Thyroid gland (tissue), 4 donors: ENCODE measurements at regions not wholly inside any gene's neighbourhood (a gene's known extent, or its start where the extent isn't known, plus 50 kb on each side); places are given as distances from the start of the nearest gene placed in this dataset.

ENCODE experiments used
- DNase-seq, 2 donors: peaks; one replicate each; pipeline ENCODE4 v3.0.0-alpha.2; 2019
- H3K27ac ChIP-seq, 3 donors: fragments of 200-600 bp; sonication (generic); 1 replicate in 2 of 3; 2 replicates in 1 of 3; pipeline ENCODE4 v1.5.1; 2016 to 2019; ENCODE audit warnings: mild to moderate bottlenecking in 1 of 3, moderate library complexity in 1 of 3
- H3K27me3 ChIP-seq: fragments of 200-600 bp; sonication (generic); one replicate; pipeline ENCODE4 v1.5.1; 2019
- H3K36me3 ChIP-seq, 2 donors: fragments of 200-600 bp; sonication (generic); one replicate each; pipeline ENCODE4 v1.5.1; 2016 to 2019
- H3K4me1 ChIP-seq, 2 donors: fragments of 200-600 bp; sonication (generic); one replicate each; pipeline ENCODE4 v1.5.1; 2017 to 2019
- H3K4me3 ChIP-seq, 3 donors: fragments of 200-600 bp; sonication (generic); replicated peaks in 1 of 3; 1 replicate in 2 of 3; 2 replicates in 1 of 3; pipeline ENCODE4 v1.5.1; 2016; ENCODE audit warnings: mild to moderate bottlenecking in 1 of 3
- H3K9me3 ChIP-seq: fragments of 200-600 bp; sonication (generic); one replicate; pipeline ENCODE4 v1.5.1; 2017
- CTCF ChIP-seq, 6 experiments: fragments of 200-600 bp in 3 of 6; fragments of 450-650 bp in 3 of 6; sonication (generic) in 3 of 6; IDR thresholded peaks; one replicate each; pipeline ENCODE4 v1.5.1; 2016 to 2019; ENCODE audit warnings: antibody characterized with exemption in 6 of 6, mild to moderate bottlenecking in 2 of 6, inconsistent platforms in 1 of 6, moderate library complexity in 1 of 6
- POLR2A ChIP-seq, 2 donors: fragments of 450-650 bp; IDR thresholded peaks; one replicate each; pipeline ENCODE4 v1.6.1; 2017; ENCODE audit warnings: antibody characterized with exemption in 2 of 2, mild to moderate bottlenecking in 2 of 2, moderate library complexity in 1 of 2
- WGBS, 2 donors: methylation state at CpG; one replicate each; pipeline ENCODE4 v1.1.5; 2017; 5-methylcytosine and 5-hydroxymethylcytosine counted together
- intact Hi-C: fragments of 100-400 bp; cut with DNase I; formaldehyde crosslinking; loops from one replicate; pipeline ENCODE4 v1.15.1; 2023

GRCh38 chr10:65796472-65796871, 1129.4 kb upstream of the LRRTM3 start:
- H3K4me3 ChIP-seq: no peak overlapping the region
- no peak overlapping the region for H3K27ac ChIP-seq
- H3K9me3 ChIP-seq: no peaks in the 10 kb centered on the region
- H3K36me3 ChIP-seq: no peaks in the 10 kb centered on the region
- no peak for DNase-seq
- intact Hi-C loops: no loop called here
- TF ChIP-seq CTCF (IDR thresholded peaks at IDR 0.05) (no peak), POLR2A (IDR thresholded peaks at IDR 0.05) (no peak)
- 49 to 50% methylated on average over 2 of the region's 2 CpGs for WGBS, 2 donors
- H3K4me1 ChIP-seq: no peaks in the 10 kb centered on the region
- H3K27me3 ChIP-seq: no peaks in the 10 kb centered on the region

- Histone ChIP-seq H3K27me3 (no peaks in the 10 kb centered on the region), H3K36me3 (no peaks in the 10 kb centered on the region), H3K27ac (no peak overlapping the region), H3K9me3 (no peaks in the 10 kb centered on the region), H3K4me3 (no peak overlapping the region), H3K4me1 (no peaks in the 10 kb centered on the region)
- DNase-seq: no peak
- intact Hi-C loops: no loop called here
- TF ChIP-seq CTCF (IDR thresholded peaks at IDR 0.05): no peak
- TF ChIP-seq POLR2A (IDR thresholded peaks at IDR 0.05): no peak
- 93% methylated on average over 3 of the region's 3 CpGs for WGBS, 2 donors
These were observed 1127.7 kb upstream of the LRRTM3 start for GRCh38 chr10:65798133-65798532.

- Histone ChIP-seq H3K4me3 (no peak overlapping the region), H3K9me3 (no peaks in the 10 kb centered on the region), H3K4me1 (peaks cover 0 to 3% of the 10 kb centered on the region in 2 donors), H3K27me3 (no peaks in the 10 kb centered on the region), H3K27ac (no peak overlapping the region), H3K36me3 (no peaks in the 10 kb centered on the region)
- TF ChIP-seq CTCF (IDR thresholded peaks at IDR 0.05) (no peak), POLR2A (IDR thresholded peaks at IDR 0.05) (no peak)
- intact Hi-C loops: no loop called here
- DNase-seq: no peak
- WGBS, 2 donors: 70 to 71% methylated on average over 2 of the region's 2 CpGs
These were observed 1123.4 kb upstream of the LRRTM3 start for GRCh38 chr10:65802391-65802790.

- no peak overlapping the region for H3K4me3 ChIP-seq
- TF ChIP-seq CTCF (IDR thresholded peaks at IDR 0.05): no peak
- no peak for TF ChIP-seq POLR2A (IDR thresholded peaks at IDR 0.05)
- no peak for DNase-seq
- H3K27me3 ChIP-seq: no peaks in the 10 kb centered on the region
- no peaks in the 10 kb centered on the region for H3K36me3 ChIP-seq
- no peak overlapping the region for H3K27ac ChIP-seq
- peaks cover 0 to 3% of the 10 kb centered on the region in 2 donors for H3K4me1 ChIP-seq
- H3K9me3 ChIP-seq: no peaks in the 10 kb centered on the region
- intact Hi-C loops: no loop called here
- 33 to 38% methylated on average over 1 of the region's 1 CpG for WGBS, 2 donors
These were observed 1120.3 kb upstream of the LRRTM3 start for GRCh38 chr10:65805511-65805910.

- intact Hi-C loops: no loop called here
- H3K4me3 ChIP-seq: no peak overlapping the region
- H3K36me3 ChIP-seq: no peaks in the 10 kb centered on the region
- 77 to 79% methylated on average over 1 of the region's 1 CpG for WGBS, 2 donors
- H3K4me1 ChIP-seq: peaks cover 0 to 3% of the 10 kb centered on the region in 2 donors
- TF ChIP-seq POLR2A (IDR thresholded peaks at IDR 0.05) (no peak), CTCF (IDR thresholded peaks at IDR 0.05) (no peak)
- H3K27ac ChIP-seq: no peak overlapping the region
- no peaks in the 10 kb centered on the region for H3K9me3 ChIP-seq
- H3K27me3 ChIP-seq: no peaks in the 10 kb centered on the region
- DNase-seq: no peak
These were observed 1119.8 kb upstream of the LRRTM3 start for GRCh38 chr10:65805993-65806392.
